K562 (cell line): ENCODE measurements at regions not wholly inside any gene's neighbourhood (a gene's known extent, or its start where the extent isn't known, plus 50 kb on each side); places are given as distances from the start of the nearest gene placed in this dataset.

ENCODE experiments used
- CBX1 ChIP-seq: sonication (generic); IDR thresholded peaks from 2 replicates; pipeline ENCODE4 v1.6.1; 2016; ENCODE audit warnings: antibody characterized with exemption, low read depth, mild to moderate bottlenecking
- CREB5 ChIP-seq: fragments of 250-450 bp; sonication (Bioruptor Pico); IDR thresholded peaks from 2 replicates; pipeline ENCODE4 v1.5.0; 2020; ENCODE audit warnings: mild to moderate bottlenecking
- HOMEZ ChIP-seq: fragments of 250-450 bp; sonication (Bioruptor Pico); IDR thresholded peaks from 2 replicates; pipeline ENCODE4 v1.4.0; 2020; ENCODE audit warnings: mild to moderate bottlenecking, moderate library complexity
- IRF9 ChIP-seq: fragments of 450-650 bp; IDR thresholded peaks from 2 replicates; pipeline ENCODE4 v1.6.1; 2016; ENCODE audit warnings: missing biosample characterization, missing genetic modification characterization
- MBD1 ChIP-seq: fragments of 250-450 bp; sonication (Bioruptor Pico); IDR thresholded peaks from 2 replicates; pipeline ENCODE4 v1.8.0; 2022; ENCODE audit warnings: inconsistent platforms
- MTA3 ChIP-seq: fragments of 450-650 bp; formaldehyde crosslinking; IDR thresholded peaks from 2 replicates; pipeline ENCODE4 v1.6.1; 2017; ENCODE audit warnings: mild to moderate bottlenecking, borderline replicate concordance
- NFRKB ChIP-seq: fragments of 450-650 bp; IDR thresholded peaks from 2 replicates; pipeline ENCODE4 v1.6.1; 2016; ENCODE audit warnings: low read depth
- NR4A1 ChIP-seq, 2 experiments: fragments of 250-450 bp in 1 of 2; fragments of 450-650 bp in 1 of 2; sonication (Bioruptor Pico) in 1 of 2; IDR thresholded peaks; 2 replicates each; pipeline versions ENCODE4 v1.4.0 to v1.6.1; 2016 to 2020; ENCODE audit warnings: mild to moderate bottlenecking in 2 of 2, missing compliant biosample characterization in 1 of 2, missing genetic modification characterization in 1 of 2, moderate library complexity in 1 of 2
- PHF20 ChIP-seq: fragments of 450-650 bp; IDR thresholded peaks from 2 replicates; pipeline ENCODE4 v1.6.1; 2018; ENCODE audit not compliant: partially characterized antibody
- PURB ChIP-seq: sonication (generic); formaldehyde crosslinking; IDR thresholded peaks from 2 replicates; pipeline ENCODE4 v1.9.0; 2021; ENCODE audit warnings: low read depth, mild to moderate bottlenecking, missing genetic modification reagents
- SRSF3 ChIP-seq: fragments of 200-400 bp; formaldehyde crosslinking; IDR thresholded peaks from 2 replicates; pipeline ENCODE4 v1.6.1; 2016; ENCODE audit warnings: mild to moderate bottlenecking, low read length, moderate library complexity; ENCODE audit not compliant: insufficient read depth
- THRB ChIP-seq: fragments of 450-650 bp; formaldehyde crosslinking; conservative IDR thresholded peaks from 2 replicates; pipeline ENCODE4 v1.4.0; 2022; ENCODE audit warnings: mild to moderate bottlenecking, missing genetic modification characterization
- ZBTB5 ChIP-seq: fragments of 450-650 bp; IDR thresholded peaks from 2 replicates; pipeline ENCODE4 v1.6.1; 2017; ENCODE audit warnings: antibody characterized with exemption
- ZBTB7A ChIP-seq: IDR thresholded peaks from 2 replicates; pipeline ENCODE4 v1.6.1; 2011; ENCODE audit warnings: low read depth, mild to moderate bottlenecking, low read length, moderate library complexity, borderline replicate concordance; ENCODE audit not compliant: control insufficient read depth
- ZHX1 ChIP-seq: fragments of 150-350 bp; conservative IDR thresholded peaks from 2 replicates; pipeline ENCODE4 v1.6.1; 2014; ENCODE audit warnings: low read length
- ZNF57 ChIP-seq: fragments of 450-650 bp; formaldehyde crosslinking; IDR thresholded peaks from 2 replicates; pipeline ENCODE4 v1.4.0; 2020; ENCODE audit warnings: mild to moderate bottlenecking, moderate library complexity

- TF ChIP-seq ZHX1 (no peak), CREB5 (CRISPR knock-in tag) (no peak), PURB (CRISPR knock-in tag) (no peak), SRSF3 (no peak), NR4A1 (CRISPR knock-in tag; IDR thresholded peaks at IDR 0.05) (no peak), NR4A1 (tag; IDR thresholded peaks at IDR 0.05) (no peak), CBX1 (peak; percentile 98; the same call in 1 of the 2 replicates), NFRKB (no peak), THRB (no peak), ZNF57 (CRISPR knock-in tag) (no peak), PHF20 (no peak), ZBTB5 (no peak), MBD1 (no peak), IRF9 (tag) (no peak), HOMEZ (CRISPR knock-in tag) (no peak), MTA3 (peak; percentile 71; the same call in 1 of the 2 replicates), ZBTB7A (no peak)
These were observed 59.2 kb upstream of the C15orf39 start (continued) for GRCh38 chr15:75142499-75142898.
